Ishikawa (cell line): ENCODE measurements at regions not wholly inside any gene's neighbourhood (a gene's known extent, or its start where the extent isn't known, plus 50 kb on each side); places are given as distances from the start of the nearest gene placed in this dataset.

Experiments
- CEBPB ChIP-seq: IDR thresholded peaks from 2 replicates; pipeline ENCODE4 v1.6.1; 2012
- CREB1 ChIP-seq: IDR thresholded peaks from 2 replicates; pipeline ENCODE4 v1.6.1; 2012; ENCODE audit warnings: low read depth
- EP300 ChIP-seq: IDR thresholded peaks from 2 replicates; pipeline ENCODE4 v1.6.1; 2012; ENCODE audit warnings: borderline replicate concordance
- RAD21 ChIP-seq: IDR thresholded peaks from 2 replicates; pipeline ENCODE4 v1.6.1; 2012; ENCODE audit warnings: low read depth
- TEAD4 ChIP-seq: IDR thresholded peaks from 2 replicates; pipeline ENCODE4 v1.6.1; 2012
- TF ChIP-seq, protein P1 (sequence below): IDR thresholded peaks from 2 replicates; pipeline ENCODE4 v1.6.1; 2012; ENCODE audit warnings: low read depth, mild to moderate bottlenecking
- TF ChIP-seq, protein P2 (sequence below): IDR thresholded peaks from 2 replicates; pipeline ENCODE4 v1.6.1; 2012

- TF ChIP-seq, protein P1, sequence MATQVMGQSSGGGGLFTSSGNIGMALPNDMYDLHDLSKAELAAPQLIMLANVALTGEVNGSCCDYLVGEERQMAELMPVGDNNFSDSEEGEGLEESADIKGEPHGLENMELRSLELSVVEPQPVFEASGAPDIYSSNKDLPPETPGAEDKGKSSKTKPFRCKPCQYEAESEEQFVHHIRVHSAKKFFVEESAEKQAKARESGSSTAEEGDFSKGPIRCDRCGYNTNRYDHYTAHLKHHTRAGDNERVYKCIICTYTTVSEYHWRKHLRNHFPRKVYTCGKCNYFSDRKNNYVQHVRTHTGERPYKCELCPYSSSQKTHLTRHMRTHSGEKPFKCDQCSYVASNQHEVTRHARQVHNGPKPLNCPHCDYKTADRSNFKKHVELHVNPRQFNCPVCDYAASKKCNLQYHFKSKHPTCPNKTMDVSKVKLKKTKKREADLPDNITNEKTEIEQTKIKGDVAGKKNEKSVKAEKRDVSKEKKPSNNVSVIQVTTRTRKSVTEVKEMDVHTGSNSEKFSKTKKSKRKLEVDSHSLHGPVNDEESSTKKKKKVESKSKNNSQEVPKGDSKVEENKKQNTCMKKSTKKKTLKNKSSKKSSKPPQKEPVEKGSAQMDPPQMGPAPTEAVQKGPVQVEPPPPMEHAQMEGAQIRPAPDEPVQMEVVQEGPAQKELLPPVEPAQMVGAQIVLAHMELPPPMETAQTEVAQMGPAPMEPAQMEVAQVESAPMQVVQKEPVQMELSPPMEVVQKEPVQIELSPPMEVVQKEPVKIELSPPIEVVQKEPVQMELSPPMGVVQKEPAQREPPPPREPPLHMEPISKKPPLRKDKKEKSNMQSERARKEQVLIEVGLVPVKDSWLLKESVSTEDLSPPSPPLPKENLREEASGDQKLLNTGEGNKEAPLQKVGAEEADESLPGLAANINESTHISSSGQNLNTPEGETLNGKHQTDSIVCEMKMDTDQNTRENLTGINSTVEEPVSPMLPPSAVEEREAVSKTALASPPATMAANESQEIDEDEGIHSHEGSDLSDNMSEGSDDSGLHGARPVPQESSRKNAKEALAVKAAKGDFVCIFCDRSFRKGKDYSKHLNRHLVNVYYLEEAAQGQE: no peak
- TF ChIP-seq CEBPB (no peak), CREB1 (no peak), RAD21 (no peak), TEAD4 (no peak), EP300 (no peak)
- TF ChIP-seq, protein P2, sequence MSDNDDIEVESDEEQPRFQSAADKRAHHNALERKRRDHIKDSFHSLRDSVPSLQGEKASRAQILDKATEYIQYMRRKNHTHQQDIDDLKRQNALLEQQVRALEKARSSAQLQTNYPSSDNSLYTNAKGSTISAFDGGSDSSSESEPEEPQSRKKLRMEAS: no peak
Measured at GRCh38 chr14:85853996-85854526, 324.1 kb downstream of the FLRT2 start.
